Stomach (tissue), 4 donors: ENCODE measurements at regions not wholly inside any gene's neighbourhood (a gene's known extent, or its start where the extent isn't known, plus 50 kb on each side); places are given as distances from the start of the nearest gene placed in this dataset.

Experiments used
- EP300 ChIP-seq: sonication (generic); formaldehyde crosslinking; IDR thresholded peaks from one replicate; pipeline ENCODE4 v1.6.1; 2017; ENCODE audit warnings: antibody characterized with exemption
- POLR2A ChIP-seq, 4 donors: fragments of 450-650 bp; IDR thresholded peaks; one replicate each; pipeline ENCODE4 v1.6.1; 2016; ENCODE audit warnings: antibody characterized with exemption in 4 of 4, control low read depth in 2 of 4, mild to moderate bottlenecking in 1 of 4, moderate library complexity in 1 of 4
- POLR2AphosphoS5 ChIP-seq, 3 donors: sonication (generic); formaldehyde crosslinking; IDR thresholded peaks; one replicate each; pipeline ENCODE4 v1.6.1; 2016; ENCODE audit warnings: antibody characterized with exemption in 3 of 3
- TF ChIP-seq, protein P1 (sequence below), 7 experiments: fragments of 450-650 bp in 4 of 7; fragments of 200-600 bp in 3 of 7; sonication (generic) in 3 of 7; IDR thresholded peaks; one replicate each; pipeline ENCODE4 v1.5.1; 2016 to 2019; ENCODE audit warnings: antibody characterized with exemption in 7 of 7, control low read depth in 2 of 7, mild to moderate bottlenecking in 1 of 7

DNA sequence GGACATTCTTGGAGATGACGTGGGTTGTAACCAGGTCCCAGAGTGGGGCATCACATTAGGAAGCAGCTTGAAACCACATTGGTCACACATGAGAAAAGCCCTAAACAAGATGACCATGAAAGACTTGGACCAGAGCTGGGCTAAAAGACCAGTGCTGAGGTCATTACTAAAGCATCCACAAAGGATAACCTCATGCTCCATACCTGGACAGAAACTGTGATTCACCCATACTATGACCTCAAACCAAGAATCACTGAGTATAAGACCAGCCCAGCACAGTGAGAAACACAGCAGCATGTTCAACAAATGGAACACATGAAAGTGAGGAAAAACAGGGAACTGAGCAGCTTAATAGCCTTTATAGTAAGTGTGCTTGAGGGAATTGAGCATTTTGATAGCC lies 635.5 kb upstream of the NETO1 start:
- TF ChIP-seq EP300, result no peak
- TF ChIP-seq POLR2A (IDR thresholded peaks at IDR 0.05), result no peak
- TF ChIP-seq, protein P1, sequence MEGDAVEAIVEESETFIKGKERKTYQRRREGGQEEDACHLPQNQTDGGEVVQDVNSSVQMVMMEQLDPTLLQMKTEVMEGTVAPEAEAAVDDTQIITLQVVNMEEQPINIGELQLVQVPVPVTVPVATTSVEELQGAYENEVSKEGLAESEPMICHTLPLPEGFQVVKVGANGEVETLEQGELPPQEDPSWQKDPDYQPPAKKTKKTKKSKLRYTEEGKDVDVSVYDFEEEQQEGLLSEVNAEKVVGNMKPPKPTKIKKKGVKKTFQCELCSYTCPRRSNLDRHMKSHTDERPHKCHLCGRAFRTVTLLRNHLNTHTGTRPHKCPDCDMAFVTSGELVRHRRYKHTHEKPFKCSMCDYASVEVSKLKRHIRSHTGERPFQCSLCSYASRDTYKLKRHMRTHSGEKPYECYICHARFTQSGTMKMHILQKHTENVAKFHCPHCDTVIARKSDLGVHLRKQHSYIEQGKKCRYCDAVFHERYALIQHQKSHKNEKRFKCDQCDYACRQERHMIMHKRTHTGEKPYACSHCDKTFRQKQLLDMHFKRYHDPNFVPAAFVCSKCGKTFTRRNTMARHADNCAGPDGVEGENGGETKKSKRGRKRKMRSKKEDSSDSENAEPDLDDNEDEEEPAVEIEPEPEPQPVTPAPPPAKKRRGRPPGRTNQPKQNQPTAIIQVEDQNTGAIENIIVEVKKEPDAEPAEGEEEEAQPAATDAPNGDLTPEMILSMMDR (IDR thresholded peaks at IDR 0.05), result no peak
- no peak for TF ChIP-seq POLR2AphosphoS5 (IDR thresholded peaks at IDR 0.05)
